H9 (cell line): ENCODE measurements at regions not wholly inside any gene's neighbourhood (a gene's known extent, or its start where the extent isn't known, plus 50 kb on each side); places are given as distances from the start of the nearest gene placed in this dataset.

Experiments used
- DNase-seq: peaks from one replicate; pipeline ENCODE4 v3.0.0-alpha.2; 2017
- H2AFZ ChIP-seq: one replicate; pipeline ENCODE4 v1.6.1; 2013; ENCODE audit warnings: mild to moderate bottlenecking, low read length, control low read depth, moderate library complexity
- H2AK5ac ChIP-seq: 2 replicates; pipeline ENCODE4 v1.6.1; 2013; ENCODE audit warnings: low read length, control low read depth, mixed read lengths; ENCODE audit not compliant: insufficient read length
- H2BK120ac ChIP-seq: one replicate; pipeline ENCODE4 v1.6.1; 2013; ENCODE audit warnings: low read depth, mild to moderate bottlenecking, low read length, control low read depth, inconsistent platforms; ENCODE audit not compliant: poor library complexity, severe bottlenecking
- H2BK12ac ChIP-seq: 2 replicates; pipeline ENCODE4 v1.6.1; 2013; ENCODE audit warnings: low read length, control low read depth, mixed read lengths, low read depth; ENCODE audit not compliant: insufficient read length
- H2BK15ac ChIP-seq: 2 replicates; pipeline ENCODE4 v1.6.1; 2013; ENCODE audit warnings: low read depth, low read length, control low read depth
- H2BK20ac ChIP-seq: one replicate; pipeline ENCODE4 v1.6.1; 2013; ENCODE audit warnings: low read depth, mild to moderate bottlenecking, low read length, control low read depth, inconsistent platforms; ENCODE audit not compliant: poor library complexity, severe bottlenecking
- H2BK5ac ChIP-seq: 2 replicates; pipeline ENCODE4 v1.6.1; 2013; ENCODE audit warnings: low read length, control low read depth, mixed read lengths; ENCODE audit not compliant: insufficient read length
- H3K14ac ChIP-seq: 2 replicates; pipeline ENCODE4 v1.6.1; 2013; ENCODE audit warnings: low read length, control low read depth; ENCODE audit not compliant: insufficient read depth
- H3K18ac ChIP-seq: 2 replicates; pipeline ENCODE4 v1.6.1; 2013; ENCODE audit warnings: low read depth, mild to moderate bottlenecking, mixed read lengths, low read length, control low read depth; ENCODE audit not compliant: insufficient read length
- H3K23ac ChIP-seq: 2 replicates; pipeline ENCODE4 v1.6.1; 2013; ENCODE audit warnings: low read length, control low read depth, mixed read lengths, low read depth; ENCODE audit not compliant: insufficient read length
- H3K23me2 ChIP-seq: 2 replicates; pipeline ENCODE4 v1.6.1; 2013; ENCODE audit warnings: low read depth, mild to moderate bottlenecking, mixed read lengths, low read length, control low read depth; ENCODE audit not compliant: insufficient read length, poor library complexity, severe bottlenecking
- H3K27ac ChIP-seq: 2 replicates; pipeline ENCODE4 v1.5.1; 2013; ENCODE audit warnings: low read length, control low read depth, mixed read lengths, low read depth; ENCODE audit not compliant: insufficient read length
- H3K27me3 ChIP-seq: 2 replicates; pipeline ENCODE4 v1.6.1; 2013; ENCODE audit warnings: low read length, control low read depth, inconsistent platforms; ENCODE audit not compliant: insufficient read depth
- H3K4ac ChIP-seq: 2 replicates; pipeline ENCODE4 v1.6.1; 2013; ENCODE audit warnings: low read depth, mild to moderate bottlenecking, control low read depth, inconsistent platforms, low read length, moderate library complexity
- H3K4me1 ChIP-seq: 2 replicates; pipeline ENCODE4 v1.6.1; 2013; ENCODE audit warnings: low read length, control low read depth, inconsistent platforms; ENCODE audit not compliant: insufficient read depth
- H3K4me2 ChIP-seq: 2 replicates; pipeline ENCODE4 v1.6.1; 2013; ENCODE audit warnings: low read length, control low read depth, mixed read lengths; ENCODE audit not compliant: insufficient read length, insufficient read depth
- H3K56ac ChIP-seq: 2 replicates; pipeline ENCODE4 v1.6.1; 2013; ENCODE audit warnings: low read depth, mild to moderate bottlenecking, mixed read lengths, low read length, control low read depth; ENCODE audit not compliant: insufficient read length
- H3K79me1 ChIP-seq: 2 replicates; pipeline ENCODE4 v1.6.1; 2013; ENCODE audit warnings: low read depth, mild to moderate bottlenecking, moderate library complexity, low read length, control low read depth, inconsistent platforms; ENCODE audit not compliant: insufficient read depth, poor library complexity, severe bottlenecking
- H3K79me2 ChIP-seq: 2 replicates; pipeline ENCODE4 v1.6.1; 2013; ENCODE audit warnings: low read length, control low read depth, inconsistent platforms; ENCODE audit not compliant: insufficient read depth
- H3K9ac ChIP-seq: 2 replicates; pipeline ENCODE4 v1.6.1; 2013; ENCODE audit warnings: low read length, control low read depth, mixed read lengths; ENCODE audit not compliant: insufficient read length; ENCODE audit errors: extremely low read depth
- H3K9me3 ChIP-seq: one replicate; pipeline ENCODE4 v1.6.1; 2013; ENCODE audit warnings: low read depth, low read length, inconsistent platforms; ENCODE audit not compliant: control insufficient read depth
- H3T11ph ChIP-seq: one replicate; pipeline ENCODE4 v1.6.1; 2013; ENCODE audit warnings: mild to moderate bottlenecking, low read length, control low read depth, inconsistent platforms
- H4K20me1 ChIP-seq: one replicate; pipeline ENCODE4 v1.6.1; 2013; ENCODE audit not compliant: control insufficient read depth, insufficient read length, insufficient read depth
- H4K5ac ChIP-seq: 2 replicates; pipeline ENCODE4 v1.6.1; 2013; ENCODE audit warnings: low read depth, mild to moderate bottlenecking, mixed read lengths, low read length, control low read depth; ENCODE audit not compliant: insufficient read length
- H4K8ac ChIP-seq: replicated peaks from 2 replicates; pipeline ENCODE4 v1.6.1; 2013; ENCODE audit warnings: low read length, control low read depth, mixed read lengths, low read depth; ENCODE audit not compliant: insufficient read length
- H4K91ac ChIP-seq: 2 replicates; pipeline ENCODE4 v1.6.1; 2013; ENCODE audit warnings: low read depth, mild to moderate bottlenecking, moderate library complexity, mixed read lengths, low read length, control low read depth; ENCODE audit not compliant: insufficient read length
- H3K27ac Mint-ChIP-seq, 3 experiments: 2 replicates in 2 of 3; 3 replicates in 1 of 3; pipeline ENCODE4 v1.8.0; 2020 to 2021; ENCODE audit warnings: mixed read lengths in 3 of 3, mild to moderate bottlenecking in 1 of 3, moderate library complexity in 1 of 3
- H3K27me3 Mint-ChIP-seq: 2 replicates; pipeline ENCODE4 v1.8.0; 2021; ENCODE audit warnings: low read depth, mild to moderate bottlenecking, moderate library complexity, mixed read lengths
- H3K36me3 Mint-ChIP-seq, 3 experiments: 2 replicates in 2 of 3; 3 replicates in 1 of 3; pipeline ENCODE4 v1.8.0; 2020 to 2021; ENCODE audit warnings: low read depth in 3 of 3, mixed read lengths in 3 of 3; ENCODE audit not compliant: insufficient read depth in 1 of 3
- H3K4me1 Mint-ChIP-seq, 2 experiments: 2 replicates each; pipeline ENCODE4 v1.8.0; 2020; ENCODE audit warnings: mixed read lengths in 2 of 2
- H3K4me3 Mint-ChIP-seq, 2 experiments: 2 replicates in 1 of 2; 3 replicates in 1 of 2; pipeline ENCODE4 v1.8.0; 2020 to 2021; ENCODE audit warnings: mild to moderate bottlenecking in 2 of 2, mixed read lengths in 2 of 2, moderate library complexity in 1 of 2
- H3K9me3 Mint-ChIP-seq, 2 experiments: 2 replicates in 1 of 2; 3 replicates in 1 of 2; pipeline ENCODE4 v1.8.0; 2020; ENCODE audit warnings: mild to moderate bottlenecking in 2 of 2, mixed read lengths in 2 of 2, moderate library complexity in 1 of 2
- WGBS: extraction: QIAGEN DNeasy Blood & Tissue Kit; methylation state at CpG from one replicate; pipeline ENCODE4 v1.1.7; 2013; ENCODE audit warnings: missing lambda C conversion rate, low lambda C conversion rate, mixed read lengths; ENCODE audit not compliant: insufficient read length; ENCODE audit errors: extremely low coverage; 5-methylcytosine and 5-hydroxymethylcytosine counted together
- TF ChIP-seq, protein P1 (sequence below): fragments of 200-600 bp; sonication (generic); conservative IDR thresholded peaks from 3 replicates; pipeline ENCODE4 v1.8.0; 2021; ENCODE audit warnings: antibody characterized with exemption, mild to moderate bottlenecking

DNA sequence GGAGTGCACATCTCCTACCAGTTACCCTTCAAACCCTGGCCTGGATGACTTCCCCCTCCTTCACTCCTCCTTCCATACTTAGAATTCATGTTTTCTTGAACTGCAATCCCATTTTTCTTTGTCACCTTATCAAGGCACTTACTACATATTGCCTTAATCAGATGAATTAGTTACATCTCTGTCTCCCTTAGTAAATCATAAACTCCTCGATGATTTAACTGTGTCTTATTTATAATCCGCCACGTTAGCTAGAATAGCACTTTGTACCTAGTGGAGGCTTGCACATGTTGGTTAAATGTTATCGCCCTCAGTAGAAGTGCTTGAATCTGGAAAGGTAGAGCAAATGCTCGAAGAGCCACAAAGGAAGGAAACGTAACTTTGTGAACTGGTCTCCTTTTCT lies 94.7 kb upstream of the RAB11FIP2 start:
- H3K23me2 ChIP-seq, result no peaks in the 10 kb centered on the region
- no peak overlapping the region for H3K4me2 ChIP-seq
- no peak overlapping the region for H3K23ac ChIP-seq
- no peak for DNase-seq
- no peak overlapping the region for H3K14ac ChIP-seq
- no peaks in the 10 kb centered on the region for H3K9me3 ChIP-seq
- no peak overlapping the region for H4K5ac ChIP-seq
- H2BK20ac ChIP-seq, result no peak overlapping the region
- no peak overlapping the region for H3K18ac ChIP-seq
- no peak overlapping the region for H3T11ph ChIP-seq
- no peak overlapping the region for H3K9ac ChIP-seq
- no peaks in the 10 kb centered on the region for H3K4me1 Mint-ChIP-seq
- H3K36me3 Mint-ChIP-seq, result no peaks in the 10 kb centered on the region
- H2BK5ac ChIP-seq, result no peak overlapping the region
- TF ChIP-seq, protein P1, sequence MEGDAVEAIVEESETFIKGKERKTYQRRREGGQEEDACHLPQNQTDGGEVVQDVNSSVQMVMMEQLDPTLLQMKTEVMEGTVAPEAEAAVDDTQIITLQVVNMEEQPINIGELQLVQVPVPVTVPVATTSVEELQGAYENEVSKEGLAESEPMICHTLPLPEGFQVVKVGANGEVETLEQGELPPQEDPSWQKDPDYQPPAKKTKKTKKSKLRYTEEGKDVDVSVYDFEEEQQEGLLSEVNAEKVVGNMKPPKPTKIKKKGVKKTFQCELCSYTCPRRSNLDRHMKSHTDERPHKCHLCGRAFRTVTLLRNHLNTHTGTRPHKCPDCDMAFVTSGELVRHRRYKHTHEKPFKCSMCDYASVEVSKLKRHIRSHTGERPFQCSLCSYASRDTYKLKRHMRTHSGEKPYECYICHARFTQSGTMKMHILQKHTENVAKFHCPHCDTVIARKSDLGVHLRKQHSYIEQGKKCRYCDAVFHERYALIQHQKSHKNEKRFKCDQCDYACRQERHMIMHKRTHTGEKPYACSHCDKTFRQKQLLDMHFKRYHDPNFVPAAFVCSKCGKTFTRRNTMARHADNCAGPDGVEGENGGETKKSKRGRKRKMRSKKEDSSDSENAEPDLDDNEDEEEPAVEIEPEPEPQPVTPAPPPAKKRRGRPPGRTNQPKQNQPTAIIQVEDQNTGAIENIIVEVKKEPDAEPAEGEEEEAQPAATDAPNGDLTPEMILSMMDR, result no peak
- H3K27ac ChIP-seq, result no peak overlapping the region
- no peaks in the 10 kb centered on the region for H3K79me2 ChIP-seq
- H3K4ac ChIP-seq, result no peak overlapping the region
- H3K9me3 Mint-ChIP-seq, result no peaks in the 10 kb centered on the region
- no peak overlapping the region for H2AK5ac ChIP-seq
- H3K56ac ChIP-seq, result no peak overlapping the region
- H4K8ac ChIP-seq, result no peak overlapping the region
- no peaks in the 10 kb centered on the region for H4K20me1 ChIP-seq
- no peak overlapping the region for H2BK120ac ChIP-seq
- H4K91ac ChIP-seq, result no peak overlapping the region
- no peaks in the 10 kb centered on the region for H3K27me3 ChIP-seq
- H3K27ac Mint-ChIP-seq, result no peak overlapping the region
- H2BK15ac ChIP-seq, result no peak overlapping the region
- no peak overlapping the region for H2BK12ac ChIP-seq
- no peak overlapping the region for H3K4me3 Mint-ChIP-seq
- H3K79me1 ChIP-seq, result no peaks in the 10 kb centered on the region
- H3K27me3 Mint-ChIP-seq, result peaks cover 2% of the 10 kb centered on the region; the same call in 1 of the 2 replicates
- H2AFZ ChIP-seq, result no peak overlapping the region
- H3K4me1 ChIP-seq, result no peaks in the 10 kb centered on the region
- no CpG with 5 or more reads among the region's 6 CpGs for WGBS
